Ovary (tissue), 7 donors: ENCODE measurements at regions not wholly inside any gene's neighbourhood (a gene's known extent, or its start where the extent isn't known, plus 50 kb on each side); places are given as distances from the start of the nearest gene placed in this dataset.

Source experiments
- DNase-seq, 5 donors: peaks; one replicate each; pipeline ENCODE4 v3.0.0-alpha.2; 2019 to 2020
- H3K27ac ChIP-seq, 2 donors: fragments of 200-600 bp; one replicate each; pipeline versions ENCODE4 v1.5.1 to v1.8.0; 2019 to 2022
- H3K27me3 ChIP-seq: fragments of 200-600 bp; one replicate; pipeline ENCODE4 v1.8.0; 2022
- H3K36me3 ChIP-seq: fragments of 200-600 bp; sonication (generic); one replicate; pipeline ENCODE4 v1.5.1; 2019
- H3K4me1 ChIP-seq: one replicate; pipeline ENCODE4 v1.8.1; 2013; ENCODE audit warnings: mild to moderate bottlenecking, moderate library complexity; ENCODE audit not compliant: insufficient read depth
- H3K4me3 ChIP-seq: fragments of 200-600 bp; sonication (generic); one replicate; pipeline ENCODE4 v1.5.1; 2017
- H3K9me3 ChIP-seq, 2 donors: fragments of 200-600 bp in 1 of 2; sonication (generic) in 1 of 2; one replicate each; pipeline versions ENCODE4 v1.5.1 to v1.8.1; 2013 to 2019; ENCODE audit warnings: mild to moderate bottlenecking in 1 of 2, moderate library complexity in 1 of 2
- CTCF ChIP-seq, 3 donors: fragments of 450-650 bp in 2 of 3; fragments of 200-600 bp in 1 of 3; IDR thresholded peaks; one replicate each; pipeline versions ENCODE4 v1.5.1 to v1.8.0; 2016 to 2022; ENCODE audit warnings: antibody characterized with exemption in 3 of 3, mild to moderate bottlenecking in 1 of 3
- EP300 ChIP-seq: sonication (generic); formaldehyde crosslinking; IDR thresholded peaks from one replicate; pipeline ENCODE4 v1.6.1; 2017; ENCODE audit warnings: antibody characterized with exemption
- POLR2A ChIP-seq: fragments of 450-650 bp; IDR thresholded peaks from one replicate; pipeline ENCODE4 v1.6.1; 2017; ENCODE audit warnings: antibody characterized with exemption, mild to moderate bottlenecking, moderate library complexity
- whole genome bisulfite sequencing, 3 donors: extraction: QIAGEN DNeasy Blood & Tissue Kit in 1 of 3; methylation state at CpG; one replicate each; pipeline versions ENCODE4 v1.1.5 to v1.1.7; 2013 to 2017; 5-methylcytosine and 5-hydroxymethylcytosine counted together
- intact Hi-C, 4 donors: fragments of 100-400 bp; cut with DNase I; formaldehyde crosslinking; loops; one replicate each; pipeline versions ENCODE4 v1.11.0 to v1.15.1; 2022 to 2023
- donor health status: DM: no; HTN: no; CAD: no; lungs with moderate emphysema.
- donor health status: DM: no; HTN: no; CAD: no.
- donor health status: Bipolar disorder and iron deficiency.
- donor health status: DM: no; HTN: no; CAD: no.
- donor health status: DM: yes; HTN: yes; CAD: no.

- Histone ChIP-seq H3K36me3 (no peaks in the 10 kb centered on the region), H3K27me3 (no peaks in the 10 kb centered on the region), H3K27ac (no peak overlapping the region), H3K4me1 (no peaks in the 10 kb centered on the region), H3K9me3 (no peaks in the 10 kb centered on the region), H3K4me3 (no peak overlapping the region)
- intact Hi-C loops, result no loop called here
- WGBS, 3 donors, result 48 to 55% (median 51%) methylated on average over 2 of the region's 2 CpGs
- TF ChIP-seq CTCF (IDR thresholded peaks at IDR 0.05) (no peak), EP300 (no peak)
- no peak for DNase-seq
Measured at GRCh38 chr11:22510741-22511140, 114.9 kb downstream of the FANCF start.

- intact Hi-C loops, result no loop called here
- H3K4me3 ChIP-seq, result no peak overlapping the region
- no peaks in the 10 kb centered on the region for H3K9me3 ChIP-seq
- no peak for DNase-seq
- TF ChIP-seq CTCF (IDR thresholded peaks at IDR 0.05), result no peak
- no peak for TF ChIP-seq EP300
- no peak for TF ChIP-seq POLR2A
- no peaks in the 10 kb centered on the region for H3K4me1 ChIP-seq
- no peak overlapping the region for H3K27ac ChIP-seq
- no peaks in the 10 kb centered on the region for H3K36me3 ChIP-seq
- 41 to 45% (median 43%) methylated on average over 2 of the region's 2 CpGs for WGBS, 3 donors
- no peaks in the 10 kb centered on the region for H3K27me3 ChIP-seq
Measured at GRCh38 chr11:22510010-22510409, 115.6 kb downstream of the FANCF start.

- H3K27me3 ChIP-seq, result no peaks in the 10 kb centered on the region
- no peaks in the 10 kb centered on the region for H3K9me3 ChIP-seq
- H3K4me1 ChIP-seq, result no peaks in the 10 kb centered on the region
- no peak for DNase-seq
- no peaks in the 10 kb centered on the region for H3K36me3 ChIP-seq
- no peak overlapping the region for H3K4me3 ChIP-seq
- no peak for TF ChIP-seq EP300
- no peak for TF ChIP-seq POLR2A
- TF ChIP-seq CTCF (IDR thresholded peaks at IDR 0.05), result no peak
- intact Hi-C loops, result no loop called here
- WGBS, 3 donors, result 35 to 51% (median 39%) methylated on average over 2 of the region's 2 CpGs
- no peak overlapping the region for H3K27ac ChIP-seq
Measured at GRCh38 chr11:22508665-22509064, 117.0 kb downstream of the FANCF start.

- Histone ChIP-seq H3K27ac (no peak overlapping the region), H3K36me3 (no peaks in the 10 kb centered on the region), H3K4me3 (no peak overlapping the region), H3K27me3 (no peaks in the 10 kb centered on the region), H3K4me1 (no peaks in the 10 kb centered on the region), H3K9me3 (no peaks in the 10 kb centered on the region)
- intact Hi-C loops, result no loop called here
- WGBS, 3 donors, result 26 to 36% (median 35%) methylated on average over 3 of the region's 3 CpGs
- no peak for TF ChIP-seq CTCF (IDR thresholded peaks at IDR 0.05)
- no peak for DNase-seq
Measured at GRCh38 chr11:22497474-22497873, 128.1 kb downstream of the FANCF start.
